ENCODE measurements at regions not wholly inside any gene's neighbourhood (a gene's known extent, or its start where the extent isn't known, plus 50 kb on each side); places are given as distances from the start of the nearest gene placed in this dataset.
"Not testable (repeated sequence)": the region's sequence is repeated elsewhere in the genome, so short reads cannot be mapped to it uniquely, and the experiment has no call there.

GRCh38 chr10:128577958-128578750, 451.9 kb upstream of the MKI67 start:
- H3K9me3 Mint-ChIP-seq, result no peaks in the 10 kb centered on the region
- no peaks in the 10 kb centered on the region for H3K27me3 Mint-ChIP-seq

GRCh38 chr10:128578766-128579165, 452.5 kb upstream of the MKI67 start:
- Mint-ChIP-seq H3K4me3 (no peak overlapping the region), H3K4me1 (ENCODE audit: low read depth) (no peaks in the 10 kb centered on the region), H3K27ac (no peak overlapping the region), H3K9me3 (no peaks in the 10 kb centered on the region), H3K27me3 (no peaks in the 10 kb centered on the region), H3K36me3 (ENCODE audit: low read depth) (no peaks in the 10 kb centered on the region)
- DNase-seq, result no peak

More at GRCh38 chr10:128577958-128578750, 451.9 kb upstream of the MKI67 start:
- Mint-ChIP-seq H3K4me3 (no peak overlapping the region), H3K4me1 (ENCODE audit: low read depth) (no peaks in the 10 kb centered on the region), H3K27ac (no peak overlapping the region), H3K36me3 (ENCODE audit: low read depth) (no peaks in the 10 kb centered on the region)
- no peak for DNase-seq

DNA sequence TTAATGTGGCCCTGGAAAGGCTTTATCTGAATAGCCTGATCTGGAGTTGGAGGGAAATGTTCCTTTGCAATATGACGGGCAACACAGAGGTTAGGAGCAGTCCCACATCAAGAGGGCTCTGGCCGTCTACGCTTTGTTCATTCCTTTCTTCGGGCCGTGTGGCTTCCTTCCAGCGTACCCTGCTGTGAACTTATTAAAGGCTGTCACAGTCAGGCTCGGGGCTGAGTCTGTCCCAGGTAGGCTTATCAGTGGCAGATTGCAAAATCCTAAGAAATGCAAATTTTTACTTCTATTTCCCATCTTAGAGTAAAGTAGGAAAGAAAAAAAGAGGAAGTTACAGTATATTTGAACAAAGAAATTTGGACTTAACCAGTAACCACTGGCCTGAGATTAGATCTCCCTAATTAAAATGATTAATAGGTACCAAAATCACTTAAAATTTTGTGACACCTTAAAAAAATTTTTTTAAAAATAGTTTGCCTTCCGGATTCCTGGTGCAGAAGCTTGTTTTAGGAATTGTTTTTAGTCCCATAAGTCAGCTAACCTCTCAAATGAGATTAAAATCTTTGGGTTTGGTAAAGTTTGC, 453.1 kb upstream of the MKI67 start:
- H3K9me3 Mint-ChIP-seq, result no peaks in the 10 kb centered on the region
- H3K27me3 Mint-ChIP-seq, result no peaks in the 10 kb centered on the region
- H3K4me3 Mint-ChIP-seq, result no peak overlapping the region
- no peaks in the 10 kb centered on the region for H3K4me1 Mint-ChIP-seq (ENCODE audit: low read depth)
- no peak overlapping the region for H3K27ac Mint-ChIP-seq
- no peak for DNase-seq
- no peaks in the 10 kb centered on the region for H3K36me3 Mint-ChIP-seq (ENCODE audit: low read depth)

DNA sequence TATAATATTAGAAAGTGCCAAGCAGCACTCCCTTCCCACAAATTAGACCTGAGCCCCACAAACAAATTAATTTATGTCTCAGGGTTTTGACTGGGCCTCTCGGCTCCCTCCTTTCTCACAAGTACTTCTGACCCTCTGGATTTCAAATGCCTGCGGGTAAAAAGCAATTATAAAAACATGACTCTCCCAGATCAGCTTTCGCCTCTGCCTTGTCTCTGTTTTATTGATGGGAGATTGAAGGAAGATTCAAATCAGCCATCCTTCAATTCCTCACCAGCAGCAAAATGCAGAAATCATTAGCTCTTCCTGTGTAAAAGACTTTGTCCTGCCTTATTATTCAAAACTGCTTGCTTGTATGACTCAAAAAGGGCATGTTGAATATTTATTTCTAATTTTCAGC, 453.7 kb upstream of the MKI67 start:
- no peaks in the 10 kb centered on the region for H3K27me3 Mint-ChIP-seq
- no peak overlapping the region for H3K27ac Mint-ChIP-seq
- H3K9me3 Mint-ChIP-seq, result no peaks in the 10 kb centered on the region
- H3K4me3 Mint-ChIP-seq, result no peak overlapping the region
- H3K4me1 Mint-ChIP-seq (ENCODE audit: low read depth), result no peaks in the 10 kb centered on the region
- H3K36me3 Mint-ChIP-seq (ENCODE audit: low read depth), result no peaks in the 10 kb centered on the region
- DNase-seq, result no peak

GRCh38 chr10:128583125-128583524, 456.9 kb upstream of the MKI67 start:
- H3K4me1 Mint-ChIP-seq (ENCODE audit: low read depth); H3K27me3 Mint-ChIP-seq; DNase-seq; H3K4me3 Mint-ChIP-seq; H3K27ac Mint-ChIP-seq; H3K36me3 Mint-ChIP-seq (ENCODE audit: low read depth); H3K9me3 Mint-ChIP-seq: not testable (repeated sequence)

GRCh38 chr10:128586599-128586998, 460.4 kb upstream of the MKI67 start:
- not testable (repeated sequence) for H3K36me3 Mint-ChIP-seq (ENCODE audit: low read depth); H3K4me1 Mint-ChIP-seq (ENCODE audit: low read depth); DNase-seq; H3K4me3 Mint-ChIP-seq; H3K9me3 Mint-ChIP-seq; H3K27ac Mint-ChIP-seq; H3K27me3 Mint-ChIP-seq

DNA sequence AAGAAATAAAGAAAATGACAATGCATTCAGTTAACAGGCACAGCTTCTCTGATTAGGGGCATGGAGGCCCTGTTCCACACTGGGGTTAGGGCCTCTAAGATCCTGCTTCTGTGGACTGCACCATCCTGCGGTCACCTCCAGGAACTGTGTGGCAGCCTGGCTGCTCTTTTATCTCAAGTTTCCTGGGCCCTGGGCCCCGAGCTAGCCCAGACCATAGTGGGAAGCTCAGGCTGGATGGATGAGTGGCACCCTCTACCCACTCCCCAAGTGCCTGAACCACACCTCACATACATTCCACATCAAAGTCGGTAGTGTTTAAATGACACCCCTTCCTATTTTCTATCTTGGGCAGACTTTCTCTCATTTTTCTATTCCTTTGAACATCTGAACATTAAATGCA, 461.5 kb upstream of the MKI67 start:
- Mint-ChIP-seq H3K4me1 (ENCODE audit: low read depth) (no peaks in the 10 kb centered on the region), H3K27ac (no peak overlapping the region)

GRCh38 chr10:128588402-128588801, 462.2 kb upstream of the MKI67 start:
- no peak for DNase-seq
- no peaks in the 10 kb centered on the region for H3K36me3 Mint-ChIP-seq (ENCODE audit: low read depth)
- H3K27ac Mint-ChIP-seq, result no peak overlapping the region
- H3K27me3 Mint-ChIP-seq, result peaks cover 4% of the 10 kb centered on the region
- peaks cover 2% of the 10 kb centered on the region for H3K9me3 Mint-ChIP-seq
- H3K4me3 Mint-ChIP-seq, result no peak overlapping the region
- H3K4me1 Mint-ChIP-seq (ENCODE audit: low read depth), result no peaks in the 10 kb centered on the region

More for the DNA sequence above, 461.5 kb upstream of the MKI67 start:
- Mint-ChIP-seq H3K9me3 (peaks cover 2% of the 10 kb centered on the region), H3K4me3 (no peak overlapping the region), H3K27me3 (peaks cover 4% of the 10 kb centered on the region), H3K36me3 (ENCODE audit: low read depth) (no peaks in the 10 kb centered on the region)
- no peak for DNase-seq

DNA sequence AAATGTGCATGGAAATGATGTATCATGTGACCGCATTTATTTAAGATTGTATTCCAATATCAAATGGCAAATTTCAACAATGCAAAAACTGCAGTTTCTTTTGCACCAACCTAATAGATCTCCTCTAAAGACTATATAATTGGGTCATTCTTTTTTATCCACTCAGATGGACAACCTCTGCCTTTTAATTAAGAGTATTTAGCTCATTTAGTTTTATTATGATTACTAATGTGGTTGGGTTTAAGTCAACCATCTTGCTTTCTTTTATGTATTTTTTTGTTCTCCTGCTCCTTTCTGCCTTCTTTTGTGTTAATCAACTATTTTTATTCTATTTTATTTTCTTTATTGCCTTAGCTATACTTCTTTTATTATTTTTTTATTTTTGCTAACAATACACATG, 468.5 kb upstream of the MKI67 start:
- H3K9me3 Mint-ChIP-seq, result no peaks in the 10 kb centered on the region
- no peak for DNase-seq
- H3K27ac Mint-ChIP-seq, result no peak overlapping the region
- no peaks in the 10 kb centered on the region for H3K36me3 Mint-ChIP-seq (ENCODE audit: low read depth)
- no peaks in the 10 kb centered on the region for H3K4me1 Mint-ChIP-seq (ENCODE audit: low read depth)
- H3K4me3 Mint-ChIP-seq, result no peak overlapping the region
- peaks cover 6% of the 10 kb centered on the region for H3K27me3 Mint-ChIP-seq

- Mint-ChIP-seq H3K27ac (no peak overlapping the region), H3K4me3 (no peak overlapping the region), H3K9me3 (no peaks in the 10 kb centered on the region), H3K36me3 (ENCODE audit: low read depth) (no peaks in the 10 kb centered on the region), H3K27me3 (peaks cover 6% of the 10 kb centered on the region), H3K4me1 (ENCODE audit: low read depth) (no peaks in the 10 kb centered on the region)
- no peak for DNase-seq
Observed at GRCh38 chr10:128596906-128597305, 470.7 kb upstream of the MKI67 start.

DNA sequence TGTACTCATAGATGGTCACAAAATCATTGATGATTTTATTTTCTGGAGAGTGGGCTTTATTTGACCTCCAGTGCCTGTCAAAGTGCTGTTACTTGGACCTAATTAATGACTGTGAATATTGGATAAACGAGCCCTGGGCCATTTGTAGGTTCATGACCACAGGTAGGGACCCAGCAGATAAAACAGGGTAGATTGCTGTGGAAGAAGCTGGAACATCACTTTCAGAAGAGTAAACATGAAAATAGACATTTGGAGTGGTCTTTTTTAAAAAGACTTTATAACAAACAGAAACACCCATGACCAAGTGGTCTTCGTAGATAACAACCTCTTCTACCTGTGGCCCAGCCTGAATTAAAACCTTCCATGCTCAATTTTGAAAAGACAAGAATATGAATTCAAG, 472.8 kb upstream of the MKI67 start:
- H3K27me3 Mint-ChIP-seq, result peaks cover 6% of the 10 kb centered on the region
- H3K4me3 Mint-ChIP-seq, result no peak overlapping the region
- DNase-seq, result no peak
- H3K9me3 Mint-ChIP-seq, result no peaks in the 10 kb centered on the region
- H3K36me3 Mint-ChIP-seq (ENCODE audit: low read depth), result no peaks in the 10 kb centered on the region
- no peak overlapping the region for H3K27ac Mint-ChIP-seq
- H3K4me1 Mint-ChIP-seq (ENCODE audit: low read depth), result no peaks in the 10 kb centered on the region

DNA sequence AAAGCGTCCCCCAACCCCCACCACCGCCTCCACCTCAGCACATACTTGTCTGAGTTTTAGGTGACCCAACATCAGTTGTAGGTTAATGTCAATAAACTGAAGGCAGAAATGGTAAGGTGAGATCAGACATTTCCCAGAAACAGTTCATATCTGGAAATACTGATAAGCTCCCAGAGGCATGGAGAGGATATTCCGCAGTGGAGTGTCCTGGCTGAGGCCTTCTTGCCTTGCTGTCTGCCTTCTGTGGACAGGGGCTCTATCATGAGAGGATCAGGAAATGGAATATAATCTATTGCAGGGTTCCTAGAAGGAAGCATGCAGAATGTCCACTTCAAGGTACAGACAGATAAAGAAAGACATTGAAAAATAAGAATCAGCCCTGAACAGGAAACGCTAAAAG, 473.3 kb upstream of the MKI67 start:
- DNase-seq, result no peak
- H3K36me3 Mint-ChIP-seq (ENCODE audit: low read depth), result no peaks in the 10 kb centered on the region
- no peaks in the 10 kb centered on the region for H3K9me3 Mint-ChIP-seq
- no peak overlapping the region for H3K27ac Mint-ChIP-seq
- H3K4me3 Mint-ChIP-seq, result no peak overlapping the region
- H3K4me1 Mint-ChIP-seq (ENCODE audit: low read depth), result no peaks in the 10 kb centered on the region
- H3K27me3 Mint-ChIP-seq, result peaks cover 6% of the 10 kb centered on the region

DNA sequence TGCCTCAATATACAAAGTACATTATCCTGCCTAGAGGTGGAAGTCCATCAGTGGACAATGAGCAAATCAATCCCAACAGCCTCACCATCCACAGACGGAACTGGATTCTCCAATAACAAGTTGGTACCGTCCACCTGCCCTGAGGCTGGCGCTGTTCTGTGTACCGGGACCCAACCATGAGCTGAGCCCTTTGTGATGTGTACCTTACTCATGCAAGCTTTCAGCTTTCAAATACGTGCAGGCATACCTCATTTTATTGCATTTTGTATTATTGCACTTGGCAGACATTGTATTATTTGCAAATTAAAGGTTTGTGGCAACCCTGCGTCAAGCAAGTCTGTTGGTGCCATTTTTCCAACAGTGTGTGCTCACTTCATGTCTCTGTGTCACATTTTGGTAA, 476.0 kb upstream of the MKI67 start:
- Mint-ChIP-seq H3K4me3 (no peak overlapping the region), H3K9me3 (no peaks in the 10 kb centered on the region), H3K36me3 (ENCODE audit: low read depth) (no peaks in the 10 kb centered on the region), H3K4me1 (ENCODE audit: low read depth) (no peaks in the 10 kb centered on the region), H3K27me3 (no peaks in the 10 kb centered on the region), H3K27ac (no peak overlapping the region)
- DNase-seq, result no peak

- DNase-seq, result no peak
- Mint-ChIP-seq H3K4me1 (ENCODE audit: low read depth) (no peaks in the 10 kb centered on the region), H3K27me3 (no peaks in the 10 kb centered on the region), H3K36me3 (ENCODE audit: low read depth) (no peaks in the 10 kb centered on the region), H3K9me3 (no peaks in the 10 kb centered on the region), H3K4me3 (no peak overlapping the region), H3K27ac (no peak overlapping the region)
Observed at GRCh38 chr10:128604025-128604424, 477.8 kb upstream of the MKI67 start.

GRCh38 chr10:128605180-128605579, 479.0 kb upstream of the MKI67 start:
- no peaks in the 10 kb centered on the region for H3K9me3 Mint-ChIP-seq
- no peak overlapping the region for H3K27ac Mint-ChIP-seq
- no peaks in the 10 kb centered on the region for H3K27me3 Mint-ChIP-seq
- H3K4me1 Mint-ChIP-seq (ENCODE audit: low read depth), result no peaks in the 10 kb centered on the region
- H3K4me3 Mint-ChIP-seq, result no peak overlapping the region
- no peak for DNase-seq
- H3K36me3 Mint-ChIP-seq (ENCODE audit: low read depth), result no peaks in the 10 kb centered on the region

All from activated T-cell treated with anti-CD3 and anti-CD28 coated beads, Interleukin-2, amount 50 U/mL, for 24 hours (primary cell).